ENCODE measurements at regions not wholly inside any gene's neighbourhood (a gene's known extent, or its start where the extent isn't known, plus 50 kb on each side); places are given as distances from the start of the nearest gene placed in this dataset.
A peak's percentile ranks its signal among the peaks of the same experiment; 100 is the strongest.

- FAIRE-seq (no peak), DNase-seq (ENCODE audit: insufficient read length, low spot score) (no peak)
- no peak for TF ChIP-seq CTCF (IDR thresholded peaks at IDR 0.05; ENCODE audit: insufficient read depth, missing control alignments)
Measured at GRCh38 chr3:31406896-31407295, 125.8 kb upstream of the STT3B start.

- DNase-seq (ENCODE audit: insufficient read length, low spot score) (no peak), FAIRE-seq (no peak)
- TF ChIP-seq CTCF (IDR thresholded peaks at IDR 0.05; ENCODE audit: insufficient read depth, missing control alignments), result no peak
Measured at GRCh38 chr3:31407665-31408064, 125.1 kb upstream of the STT3B start.

GRCh38 chr3:31408720-31409119, 124.0 kb upstream of the STT3B start:
- DNase-seq (ENCODE audit: insufficient read length, low spot score) (no peak), FAIRE-seq (no peak)
- no peak for TF ChIP-seq CTCF (IDR thresholded peaks at IDR 0.05; ENCODE audit: insufficient read depth, missing control alignments)

GRCh38 chr3:31409389-31409788, 123.3 kb upstream of the STT3B start:
- peak; percentile 91 for FAIRE-seq
- no peak for TF ChIP-seq CTCF (IDR thresholded peaks at IDR 0.05; ENCODE audit: insufficient read depth, missing control alignments)
- DNase-seq (ENCODE audit: insufficient read length, low spot score), result no peak

GRCh38 chr3:31409866-31410265, 122.9 kb upstream of the STT3B start:
- FAIRE-seq, result no peak
- TF ChIP-seq CTCF (IDR thresholded peaks at IDR 0.05; ENCODE audit: insufficient read depth, missing control alignments), result no peak
- no peak for DNase-seq (ENCODE audit: insufficient read length, low spot score)

GRCh38 chr3:31410411-31410810, 122.3 kb upstream of the STT3B start:
- TF ChIP-seq CTCF (IDR thresholded peaks at IDR 0.05; ENCODE audit: insufficient read depth, missing control alignments), result no peak
- FAIRE-seq (no peak), DNase-seq (ENCODE audit: insufficient read length, low spot score) (no peak)

GRCh38 chr3:31412832-31413231, 119.9 kb upstream of the STT3B start:
- no peak for TF ChIP-seq CTCF (IDR thresholded peaks at IDR 0.05; ENCODE audit: insufficient read depth, missing control alignments)
- FAIRE-seq (no peak), DNase-seq (ENCODE audit: insufficient read length, low spot score) (no peak)

All from D721Med (cell line).